HL-60 (cell line): ENCODE measurements at regions not wholly inside any gene's neighbourhood (a gene's known extent, or its start where the extent isn't known, plus 50 kb on each side); places are given as distances from the start of the nearest gene placed in this dataset.

ENCODE experiments used
- DNase-seq, 2 experiments: peaks; one replicate each; pipeline ENCODE4 v3.0.0-alpha.2; 2010 to 2020; ENCODE audit warnings: low read depth in 1 of 2, low spot score in 1 of 2
- H3K27ac ChIP-seq: fragments of 250-450 bp; sonication (Bioruptor Pico); replicated peaks from 2 replicates; pipeline ENCODE4 v1.5.1; 2020; ENCODE audit warnings: mild to moderate bottlenecking, moderate library complexity
- H3K27me3 ChIP-seq: fragments of 250-450 bp; sonication (Bioruptor Pico); 2 replicates; pipeline ENCODE4 v1.5.1; 2021; ENCODE audit warnings: mild to moderate bottlenecking, moderate library complexity; ENCODE audit not compliant: insufficient read depth, poor library complexity, severe bottlenecking
- H3K4me3 ChIP-seq: replicated peaks from 2 replicates; pipeline ENCODE4 v1.5.1; 2011; ENCODE audit warnings: mild to moderate bottlenecking, control low read depth, low read length; ENCODE audit not compliant: insufficient read depth
- GABPA ChIP-seq: IDR thresholded peaks from 2 replicates; pipeline ENCODE4 v1.6.1; 2012; ENCODE audit warnings: low read depth
- POLR2AphosphoS5 ChIP-seq: IDR thresholded peaks from 2 replicates; pipeline ENCODE4 v1.6.1; 2012; ENCODE audit warnings: low read depth
- REST ChIP-seq: IDR thresholded peaks from 2 replicates; pipeline ENCODE4 v1.6.1; 2012; ENCODE audit warnings: low read depth; ENCODE audit not compliant: insufficient replicate concordance
- SPI1 ChIP-seq: IDR thresholded peaks from 2 replicates; pipeline ENCODE4 v1.6.1; 2012; ENCODE audit warnings: low read depth, mild to moderate bottlenecking, borderline replicate concordance
- TF ChIP-seq, protein P1 (sequence below): IDR thresholded peaks from one replicate; pipeline ENCODE4 v1.5.1; 2011; ENCODE audit warnings: low read length, control low read depth, inconsistent platforms; ENCODE audit not compliant: insufficient read depth

GRCh38 chr20:22924046-22924737 is 110.9 kb upstream of the SSTR4 start:
- TF ChIP-seq GABPA (no peak), REST (no peak), POLR2AphosphoS5 (no peak), SPI1 (no peak)
- TF ChIP-seq, protein P1, sequence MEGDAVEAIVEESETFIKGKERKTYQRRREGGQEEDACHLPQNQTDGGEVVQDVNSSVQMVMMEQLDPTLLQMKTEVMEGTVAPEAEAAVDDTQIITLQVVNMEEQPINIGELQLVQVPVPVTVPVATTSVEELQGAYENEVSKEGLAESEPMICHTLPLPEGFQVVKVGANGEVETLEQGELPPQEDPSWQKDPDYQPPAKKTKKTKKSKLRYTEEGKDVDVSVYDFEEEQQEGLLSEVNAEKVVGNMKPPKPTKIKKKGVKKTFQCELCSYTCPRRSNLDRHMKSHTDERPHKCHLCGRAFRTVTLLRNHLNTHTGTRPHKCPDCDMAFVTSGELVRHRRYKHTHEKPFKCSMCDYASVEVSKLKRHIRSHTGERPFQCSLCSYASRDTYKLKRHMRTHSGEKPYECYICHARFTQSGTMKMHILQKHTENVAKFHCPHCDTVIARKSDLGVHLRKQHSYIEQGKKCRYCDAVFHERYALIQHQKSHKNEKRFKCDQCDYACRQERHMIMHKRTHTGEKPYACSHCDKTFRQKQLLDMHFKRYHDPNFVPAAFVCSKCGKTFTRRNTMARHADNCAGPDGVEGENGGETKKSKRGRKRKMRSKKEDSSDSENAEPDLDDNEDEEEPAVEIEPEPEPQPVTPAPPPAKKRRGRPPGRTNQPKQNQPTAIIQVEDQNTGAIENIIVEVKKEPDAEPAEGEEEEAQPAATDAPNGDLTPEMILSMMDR, result no peak
- Histone ChIP-seq H3K4me3 (no peak overlapping the region), H3K27ac (no peak overlapping the region), H3K27me3 (no peaks in the 10 kb centered on the region)
- DNase-seq, result no peak

- TF ChIP-seq POLR2AphosphoS5, result no peak
- TF ChIP-seq SPI1, result no peak
- no peak for TF ChIP-seq REST
- TF ChIP-seq, protein P1, result no peak
- no peak for TF ChIP-seq GABPA
- Histone ChIP-seq H3K27me3 (no peaks in the 10 kb centered on the region), H3K27ac (no peak overlapping the region), H3K4me3 (no peak overlapping the region)
- DNase-seq, result no peak
Observed at GRCh38 chr20:22924949-22925612, 110.0 kb upstream of the SSTR4 start.

- H3K4me3 ChIP-seq, result no peak overlapping the region
- no peaks in the 10 kb centered on the region for H3K27me3 ChIP-seq
- no peak for DNase-seq
- no peak overlapping the region for H3K27ac ChIP-seq
- TF ChIP-seq, protein P1, result no peak
- TF ChIP-seq SPI1 (no peak), REST (no peak), POLR2AphosphoS5 (no peak), GABPA (no peak)
Observed at GRCh38 chr20:22925613-22925983, 109.5 kb upstream of the SSTR4 start.
